H9 (cell line): ENCODE measurements at regions not wholly inside any gene's neighbourhood (a gene's known extent, or its start where the extent isn't known, plus 50 kb on each side); places are given as distances from the start of the nearest gene placed in this dataset.
A peak's percentile ranks its signal among the peaks of the same experiment; 100 is the strongest.

ENCODE experiments used
- DNase-seq: peaks from one replicate; pipeline ENCODE4 v3.0.0-alpha.2; 2017
- H2AFZ ChIP-seq: one replicate; pipeline ENCODE4 v1.6.1; 2013; ENCODE audit warnings: mild to moderate bottlenecking, low read length, control low read depth, moderate library complexity
- H2AK5ac ChIP-seq: 2 replicates; pipeline ENCODE4 v1.6.1; 2013; ENCODE audit warnings: low read length, control low read depth, mixed read lengths; ENCODE audit not compliant: insufficient read length
- H2BK120ac ChIP-seq: one replicate; pipeline ENCODE4 v1.6.1; 2013; ENCODE audit warnings: low read depth, mild to moderate bottlenecking, low read length, control low read depth, inconsistent platforms; ENCODE audit not compliant: poor library complexity, severe bottlenecking
- H2BK12ac ChIP-seq: 2 replicates; pipeline ENCODE4 v1.6.1; 2013; ENCODE audit warnings: low read length, control low read depth, mixed read lengths, low read depth; ENCODE audit not compliant: insufficient read length
- H2BK15ac ChIP-seq: 2 replicates; pipeline ENCODE4 v1.6.1; 2013; ENCODE audit warnings: low read depth, low read length, control low read depth
- H2BK20ac ChIP-seq: one replicate; pipeline ENCODE4 v1.6.1; 2013; ENCODE audit warnings: low read depth, mild to moderate bottlenecking, low read length, control low read depth, inconsistent platforms; ENCODE audit not compliant: poor library complexity, severe bottlenecking
- H2BK5ac ChIP-seq: 2 replicates; pipeline ENCODE4 v1.6.1; 2013; ENCODE audit warnings: low read length, control low read depth, mixed read lengths; ENCODE audit not compliant: insufficient read length
- H3K14ac ChIP-seq: 2 replicates; pipeline ENCODE4 v1.6.1; 2013; ENCODE audit warnings: low read length, control low read depth; ENCODE audit not compliant: insufficient read depth
- H3K18ac ChIP-seq: 2 replicates; pipeline ENCODE4 v1.6.1; 2013; ENCODE audit warnings: low read depth, mild to moderate bottlenecking, mixed read lengths, low read length, control low read depth; ENCODE audit not compliant: insufficient read length
- H3K23ac ChIP-seq: 2 replicates; pipeline ENCODE4 v1.6.1; 2013; ENCODE audit warnings: low read length, control low read depth, mixed read lengths, low read depth; ENCODE audit not compliant: insufficient read length
- H3K23me2 ChIP-seq: 2 replicates; pipeline ENCODE4 v1.6.1; 2013; ENCODE audit warnings: low read depth, mild to moderate bottlenecking, mixed read lengths, low read length, control low read depth; ENCODE audit not compliant: insufficient read length, poor library complexity, severe bottlenecking
- H3K27ac ChIP-seq: 2 replicates; pipeline ENCODE4 v1.5.1; 2013; ENCODE audit warnings: low read length, control low read depth, mixed read lengths, low read depth; ENCODE audit not compliant: insufficient read length
- H3K27me3 ChIP-seq: 2 replicates; pipeline ENCODE4 v1.6.1; 2013; ENCODE audit warnings: low read length, control low read depth, inconsistent platforms; ENCODE audit not compliant: insufficient read depth
- H3K4ac ChIP-seq: 2 replicates; pipeline ENCODE4 v1.6.1; 2013; ENCODE audit warnings: low read depth, mild to moderate bottlenecking, control low read depth, inconsistent platforms, low read length, moderate library complexity
- H3K4me1 ChIP-seq: 2 replicates; pipeline ENCODE4 v1.6.1; 2013; ENCODE audit warnings: low read length, control low read depth, inconsistent platforms; ENCODE audit not compliant: insufficient read depth
- H3K4me2 ChIP-seq: 2 replicates; pipeline ENCODE4 v1.6.1; 2013; ENCODE audit warnings: low read length, control low read depth, mixed read lengths; ENCODE audit not compliant: insufficient read length, insufficient read depth
- H3K56ac ChIP-seq: 2 replicates; pipeline ENCODE4 v1.6.1; 2013; ENCODE audit warnings: low read depth, mild to moderate bottlenecking, mixed read lengths, low read length, control low read depth; ENCODE audit not compliant: insufficient read length
- H3K79me1 ChIP-seq: 2 replicates; pipeline ENCODE4 v1.6.1; 2013; ENCODE audit warnings: low read depth, mild to moderate bottlenecking, moderate library complexity, low read length, control low read depth, inconsistent platforms; ENCODE audit not compliant: insufficient read depth, poor library complexity, severe bottlenecking
- H3K79me2 ChIP-seq: 2 replicates; pipeline ENCODE4 v1.6.1; 2013; ENCODE audit warnings: low read length, control low read depth, inconsistent platforms; ENCODE audit not compliant: insufficient read depth
- H3K9ac ChIP-seq: 2 replicates; pipeline ENCODE4 v1.6.1; 2013; ENCODE audit warnings: low read length, control low read depth, mixed read lengths; ENCODE audit not compliant: insufficient read length; ENCODE audit errors: extremely low read depth
- H3K9me3 ChIP-seq: one replicate; pipeline ENCODE4 v1.6.1; 2013; ENCODE audit warnings: low read depth, low read length, inconsistent platforms; ENCODE audit not compliant: control insufficient read depth
- H3T11ph ChIP-seq: one replicate; pipeline ENCODE4 v1.6.1; 2013; ENCODE audit warnings: mild to moderate bottlenecking, low read length, control low read depth, inconsistent platforms
- H4K20me1 ChIP-seq: one replicate; pipeline ENCODE4 v1.6.1; 2013; ENCODE audit not compliant: control insufficient read depth, insufficient read length, insufficient read depth
- H4K5ac ChIP-seq: 2 replicates; pipeline ENCODE4 v1.6.1; 2013; ENCODE audit warnings: low read depth, mild to moderate bottlenecking, mixed read lengths, low read length, control low read depth; ENCODE audit not compliant: insufficient read length
- H4K8ac ChIP-seq: replicated peaks from 2 replicates; pipeline ENCODE4 v1.6.1; 2013; ENCODE audit warnings: low read length, control low read depth, mixed read lengths, low read depth; ENCODE audit not compliant: insufficient read length
- H4K91ac ChIP-seq: 2 replicates; pipeline ENCODE4 v1.6.1; 2013; ENCODE audit warnings: low read depth, mild to moderate bottlenecking, moderate library complexity, mixed read lengths, low read length, control low read depth; ENCODE audit not compliant: insufficient read length
- H3K27ac Mint-ChIP-seq, 3 experiments: 2 replicates in 2 of 3; 3 replicates in 1 of 3; pipeline ENCODE4 v1.8.0; 2020 to 2021; ENCODE audit warnings: mixed read lengths in 3 of 3, mild to moderate bottlenecking in 1 of 3, moderate library complexity in 1 of 3
- H3K27me3 Mint-ChIP-seq: 2 replicates; pipeline ENCODE4 v1.8.0; 2021; ENCODE audit warnings: low read depth, mild to moderate bottlenecking, moderate library complexity, mixed read lengths
- H3K36me3 Mint-ChIP-seq, 3 experiments: 2 replicates in 2 of 3; 3 replicates in 1 of 3; pipeline ENCODE4 v1.8.0; 2020 to 2021; ENCODE audit warnings: low read depth in 3 of 3, mixed read lengths in 3 of 3; ENCODE audit not compliant: insufficient read depth in 1 of 3
- H3K4me1 Mint-ChIP-seq, 2 experiments: 2 replicates each; pipeline ENCODE4 v1.8.0; 2020; ENCODE audit warnings: mixed read lengths in 2 of 2
- H3K4me3 Mint-ChIP-seq, 2 experiments: 2 replicates in 1 of 2; 3 replicates in 1 of 2; pipeline ENCODE4 v1.8.0; 2020 to 2021; ENCODE audit warnings: mild to moderate bottlenecking in 2 of 2, mixed read lengths in 2 of 2, moderate library complexity in 1 of 2
- H3K9me3 Mint-ChIP-seq, 2 experiments: 2 replicates in 1 of 2; 3 replicates in 1 of 2; pipeline ENCODE4 v1.8.0; 2020; ENCODE audit warnings: mild to moderate bottlenecking in 2 of 2, mixed read lengths in 2 of 2, moderate library complexity in 1 of 2
- WGBS: extraction: QIAGEN DNeasy Blood & Tissue Kit; methylation state at CpG from one replicate; pipeline ENCODE4 v1.1.7; 2013; ENCODE audit warnings: missing lambda C conversion rate, low lambda C conversion rate, mixed read lengths; ENCODE audit not compliant: insufficient read length; ENCODE audit errors: extremely low coverage; 5-methylcytosine and 5-hydroxymethylcytosine counted together
- TF ChIP-seq, protein P1 (sequence below): fragments of 200-600 bp; sonication (generic); conservative IDR thresholded peaks from 3 replicates; pipeline ENCODE4 v1.8.0; 2021; ENCODE audit warnings: antibody characterized with exemption, mild to moderate bottlenecking

DNA sequence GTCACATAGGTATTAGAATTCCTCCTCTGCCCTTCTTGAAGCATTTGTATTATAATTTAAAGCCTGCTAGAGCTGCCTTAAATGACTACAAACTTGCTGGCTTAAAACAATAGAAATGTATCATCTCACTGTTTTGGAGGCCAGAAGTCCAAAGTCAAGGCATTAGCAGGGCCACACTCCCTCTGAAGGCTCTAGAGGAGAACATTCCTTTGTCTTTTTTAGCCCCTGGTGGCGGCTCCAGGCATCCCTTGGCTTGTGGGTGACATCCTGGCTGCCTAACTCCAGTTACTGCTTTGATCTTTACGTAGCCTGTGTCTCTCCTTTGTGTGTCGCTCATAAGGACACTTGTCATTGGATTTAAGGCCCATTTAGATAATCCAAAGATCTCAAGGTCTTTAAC is 186.6 kb upstream of the SALL1 start:
- H3K9ac ChIP-seq, result no peak overlapping the region
- H3K27ac Mint-ChIP-seq, result no peak overlapping the region
- H3K27me3 ChIP-seq, result no peaks in the 10 kb centered on the region
- H3K56ac ChIP-seq, result no peak overlapping the region
- no peak overlapping the region for H2BK5ac ChIP-seq
- no peaks in the 10 kb centered on the region for H4K20me1 ChIP-seq
- WGBS, result no CpG with 5 or more reads among the region's 3 CpGs
- no peak overlapping the region for H3K14ac ChIP-seq
- no peak overlapping the region for H4K5ac ChIP-seq
- H2BK120ac ChIP-seq, result no peak overlapping the region
- H3K23ac ChIP-seq, result no peak overlapping the region
- H3K4ac ChIP-seq, result no peak overlapping the region
- H4K91ac ChIP-seq, result no peak overlapping the region
- TF ChIP-seq, protein P1, sequence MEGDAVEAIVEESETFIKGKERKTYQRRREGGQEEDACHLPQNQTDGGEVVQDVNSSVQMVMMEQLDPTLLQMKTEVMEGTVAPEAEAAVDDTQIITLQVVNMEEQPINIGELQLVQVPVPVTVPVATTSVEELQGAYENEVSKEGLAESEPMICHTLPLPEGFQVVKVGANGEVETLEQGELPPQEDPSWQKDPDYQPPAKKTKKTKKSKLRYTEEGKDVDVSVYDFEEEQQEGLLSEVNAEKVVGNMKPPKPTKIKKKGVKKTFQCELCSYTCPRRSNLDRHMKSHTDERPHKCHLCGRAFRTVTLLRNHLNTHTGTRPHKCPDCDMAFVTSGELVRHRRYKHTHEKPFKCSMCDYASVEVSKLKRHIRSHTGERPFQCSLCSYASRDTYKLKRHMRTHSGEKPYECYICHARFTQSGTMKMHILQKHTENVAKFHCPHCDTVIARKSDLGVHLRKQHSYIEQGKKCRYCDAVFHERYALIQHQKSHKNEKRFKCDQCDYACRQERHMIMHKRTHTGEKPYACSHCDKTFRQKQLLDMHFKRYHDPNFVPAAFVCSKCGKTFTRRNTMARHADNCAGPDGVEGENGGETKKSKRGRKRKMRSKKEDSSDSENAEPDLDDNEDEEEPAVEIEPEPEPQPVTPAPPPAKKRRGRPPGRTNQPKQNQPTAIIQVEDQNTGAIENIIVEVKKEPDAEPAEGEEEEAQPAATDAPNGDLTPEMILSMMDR, result peak; percentile 71
- no peaks in the 10 kb centered on the region for H3K4me1 ChIP-seq
- no peaks in the 10 kb centered on the region for H3K79me2 ChIP-seq
- no peak overlapping the region for H3K4me2 ChIP-seq
- H3K27me3 Mint-ChIP-seq, result peaks cover 4% of the 10 kb centered on the region
- peaks cover 3% of the 10 kb centered on the region in 2 experiments; a peak in 4 of 5 replicates for H3K9me3 Mint-ChIP-seq
- no peaks in the 10 kb centered on the region for H3K9me3 ChIP-seq
- H3K79me1 ChIP-seq, result no peaks in the 10 kb centered on the region
- H2AFZ ChIP-seq, result no peak overlapping the region
- H2BK15ac ChIP-seq, result no peak overlapping the region
- no peaks in the 10 kb centered on the region for H3K23me2 ChIP-seq
- no peak overlapping the region for H3T11ph ChIP-seq
- no peak overlapping the region for H2BK12ac ChIP-seq
- H3K36me3 Mint-ChIP-seq, result peaks cover 0 to 1% (median 0%) of the 10 kb centered on the region in 3 experiments; a peak in 3 of 7 replicates
- no peak overlapping the region for H3K4me3 Mint-ChIP-seq
- H4K8ac ChIP-seq, result no peak overlapping the region
- peaks cover 6 to 10% of the 10 kb centered on the region in 2 experiments for H3K4me1 Mint-ChIP-seq
- no peak overlapping the region for H2BK20ac ChIP-seq
- no peak overlapping the region for H3K27ac ChIP-seq
- no peak overlapping the region for H2AK5ac ChIP-seq
- DNase-seq, result peak; percentile 57
- no peak overlapping the region for H3K18ac ChIP-seq
